AG04449 (cell line): ENCODE measurements at regions not wholly inside any gene's neighbourhood (a gene's known extent, or its start where the extent isn't known, plus 50 kb on each side); places are given as distances from the start of the nearest gene placed in this dataset.

ENCODE experiments used
- CTCF ChIA-PET: fragments of 350-600 bp; formaldehyde crosslinking; extraction: SDS; loops from one replicate; lab custom pipeline; 2021; ENCODE audit warnings: antibody characterized with exemption; lab: Yijun Ruan, JAX
- POLR2A ChIA-PET: fragments of 400-600, 350-600 bp; formaldehyde crosslinking; extraction: SDS; loops from one replicate; lab custom pipeline; 2020; ENCODE audit warnings: antibody characterized with exemption, inconsistent platforms; lab: Yijun Ruan, JAX
- DNase-seq: peaks from one replicate; pipeline ENCODE4 v3.0.0-alpha.2; 2010; ENCODE audit warnings: low read depth, low spot score
- H3K4me3 ChIP-seq: 2 replicates; pipeline ENCODE4 v1.5.1; 2011; ENCODE audit warnings: low read depth, mild to moderate bottlenecking, control low read depth, low read length
- TF ChIP-seq, protein P1 (sequence below): IDR thresholded peaks from one replicate; pipeline ENCODE4 v1.5.1; 2011; ENCODE audit warnings: mild to moderate bottlenecking, moderate library complexity, low read length, control low read depth, inconsistent platforms; ENCODE audit not compliant: insufficient read depth; ENCODE audit errors: missing control alignments

DNA sequence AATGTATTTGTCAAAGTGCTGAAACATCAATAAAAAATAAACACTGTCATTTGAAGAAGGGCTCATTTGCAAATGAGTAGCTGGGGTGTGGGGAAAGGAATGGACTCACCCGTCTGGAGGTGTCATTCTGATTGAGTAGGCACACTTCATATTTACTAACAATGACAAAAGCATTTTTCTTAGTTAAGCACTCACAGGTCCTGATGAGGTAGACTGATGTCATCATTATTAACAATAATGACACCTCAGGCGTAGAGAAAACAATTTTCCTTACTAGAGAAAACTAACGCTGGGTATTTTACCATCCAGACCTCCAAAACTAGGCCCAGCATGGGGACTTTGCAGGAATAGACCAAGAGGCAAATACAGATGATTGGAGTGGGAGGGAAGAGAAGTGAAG lies 76.0 kb downstream of the UNC5CL start:
- ChIA-PET CTCF (interaction anchor here (1.0 kb wide), 1 partner anchor 28 kb away, joined by 3 read pairs; no protein-coding TSS in a partner anchor), POLR2A (no interaction called here)
- H3K4me3 ChIP-seq = no peak overlapping the region
- no peak for DNase-seq
- TF ChIP-seq, protein P1, sequence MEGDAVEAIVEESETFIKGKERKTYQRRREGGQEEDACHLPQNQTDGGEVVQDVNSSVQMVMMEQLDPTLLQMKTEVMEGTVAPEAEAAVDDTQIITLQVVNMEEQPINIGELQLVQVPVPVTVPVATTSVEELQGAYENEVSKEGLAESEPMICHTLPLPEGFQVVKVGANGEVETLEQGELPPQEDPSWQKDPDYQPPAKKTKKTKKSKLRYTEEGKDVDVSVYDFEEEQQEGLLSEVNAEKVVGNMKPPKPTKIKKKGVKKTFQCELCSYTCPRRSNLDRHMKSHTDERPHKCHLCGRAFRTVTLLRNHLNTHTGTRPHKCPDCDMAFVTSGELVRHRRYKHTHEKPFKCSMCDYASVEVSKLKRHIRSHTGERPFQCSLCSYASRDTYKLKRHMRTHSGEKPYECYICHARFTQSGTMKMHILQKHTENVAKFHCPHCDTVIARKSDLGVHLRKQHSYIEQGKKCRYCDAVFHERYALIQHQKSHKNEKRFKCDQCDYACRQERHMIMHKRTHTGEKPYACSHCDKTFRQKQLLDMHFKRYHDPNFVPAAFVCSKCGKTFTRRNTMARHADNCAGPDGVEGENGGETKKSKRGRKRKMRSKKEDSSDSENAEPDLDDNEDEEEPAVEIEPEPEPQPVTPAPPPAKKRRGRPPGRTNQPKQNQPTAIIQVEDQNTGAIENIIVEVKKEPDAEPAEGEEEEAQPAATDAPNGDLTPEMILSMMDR = no peak

DNA sequence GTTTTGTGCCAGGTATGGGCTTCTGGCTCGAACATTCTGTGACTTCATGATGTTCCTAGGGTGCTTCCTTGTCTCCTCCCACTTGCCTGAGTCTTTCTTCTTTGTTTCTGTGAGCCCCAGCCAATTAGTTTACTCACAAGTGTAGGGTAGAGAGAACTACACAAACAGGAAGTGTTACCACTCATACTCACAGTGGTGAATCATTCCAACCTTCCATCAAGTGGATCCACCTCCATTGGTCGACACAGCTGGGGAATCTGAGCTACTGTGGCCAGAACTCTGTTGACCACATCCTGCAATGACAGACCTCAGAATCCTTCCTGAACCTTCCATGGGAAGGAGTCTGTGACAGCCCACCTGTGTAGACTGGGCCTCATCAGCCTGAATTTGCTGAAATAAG lies 76.8 kb downstream of the UNC5CL start:
- no peak for DNase-seq
- TF ChIP-seq, protein P1 = no peak
- ChIA-PET POLR2A (no interaction called here), CTCF (interaction anchor here (1.0 to 1.5 kb wide), 3 partner anchors 29 to 58 kb away, joined by 3 to 4 read pairs (median 3); no protein-coding TSS in a partner anchor)
- H3K4me3 ChIP-seq = no peak overlapping the region

DNA sequence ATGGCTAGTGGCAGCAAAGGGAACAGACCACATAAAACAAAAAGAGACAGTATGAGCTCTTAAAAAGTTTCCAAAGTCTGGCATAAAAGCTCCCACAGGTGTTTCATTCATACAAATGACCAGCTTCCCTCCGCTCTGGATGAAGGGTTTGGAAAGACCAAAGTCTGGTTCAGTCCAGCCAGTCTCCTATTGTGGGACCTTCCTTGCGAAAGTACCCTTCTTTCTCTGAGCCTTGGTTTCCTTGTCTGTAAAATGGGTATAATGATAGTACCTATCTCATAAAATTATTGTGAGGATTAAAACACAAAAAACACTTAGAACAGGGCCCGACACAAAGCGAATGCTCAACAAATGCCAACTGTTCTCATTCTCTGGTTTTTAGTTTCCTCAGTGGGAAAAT lies 77.2 kb downstream of the UNC5CL start:
- CTCF ChIA-PET = interaction anchor here (1.0 to 1.5 kb wide), 4 partner anchors 29 to 66 kb away, joined by 3 to 4 read pairs (median 4); no protein-coding TSS in a partner anchor
- DNase-seq = no peak
- no peak overlapping the region for H3K4me3 ChIP-seq
- POLR2A ChIA-PET = no interaction called here
- TF ChIP-seq, protein P1 = no peak

DNA sequence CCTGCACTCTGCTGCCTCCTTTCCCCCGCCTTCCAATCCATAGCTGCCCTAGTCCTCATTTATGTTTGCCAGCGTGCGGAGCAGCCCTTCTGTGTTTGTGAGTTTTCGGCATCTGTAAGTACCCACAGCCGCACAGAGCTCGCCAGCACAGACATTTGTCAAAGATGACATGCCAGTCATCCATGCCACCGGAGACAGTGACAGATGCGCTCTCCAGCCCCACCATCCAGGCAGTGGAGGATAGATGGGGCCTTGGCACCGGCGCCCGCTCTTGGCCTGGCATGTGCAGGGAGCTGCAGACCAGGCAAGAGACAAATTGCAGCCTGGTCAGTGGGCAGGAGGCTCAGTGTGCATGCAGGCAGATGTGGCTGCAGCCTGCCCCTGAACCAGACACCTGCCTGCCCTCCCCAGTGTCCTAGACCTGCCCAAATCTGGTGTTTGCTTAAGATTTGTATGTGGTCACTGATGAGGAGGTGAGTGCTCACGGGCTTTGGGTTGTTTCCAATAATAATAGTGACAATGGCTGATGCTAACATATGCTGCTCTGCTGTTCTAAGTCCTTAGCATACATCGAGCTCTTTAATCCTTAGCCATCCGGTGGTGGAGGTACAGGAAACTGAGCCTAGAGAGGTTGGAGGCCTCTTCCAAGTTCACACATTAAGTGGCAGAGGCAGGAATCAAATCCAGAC lies 78.1 kb downstream of the UNC5CL start:
- ChIA-PET CTCF (interaction anchor here (1.1 kb wide), 1 partner anchor 65 kb away, joined by 4 read pairs; no protein-coding TSS in a partner anchor), POLR2A (no interaction called here)
- DNase-seq = no peak
- TF ChIP-seq, protein P1 = no peak
- H3K4me3 ChIP-seq = no peak overlapping the region

DNA sequence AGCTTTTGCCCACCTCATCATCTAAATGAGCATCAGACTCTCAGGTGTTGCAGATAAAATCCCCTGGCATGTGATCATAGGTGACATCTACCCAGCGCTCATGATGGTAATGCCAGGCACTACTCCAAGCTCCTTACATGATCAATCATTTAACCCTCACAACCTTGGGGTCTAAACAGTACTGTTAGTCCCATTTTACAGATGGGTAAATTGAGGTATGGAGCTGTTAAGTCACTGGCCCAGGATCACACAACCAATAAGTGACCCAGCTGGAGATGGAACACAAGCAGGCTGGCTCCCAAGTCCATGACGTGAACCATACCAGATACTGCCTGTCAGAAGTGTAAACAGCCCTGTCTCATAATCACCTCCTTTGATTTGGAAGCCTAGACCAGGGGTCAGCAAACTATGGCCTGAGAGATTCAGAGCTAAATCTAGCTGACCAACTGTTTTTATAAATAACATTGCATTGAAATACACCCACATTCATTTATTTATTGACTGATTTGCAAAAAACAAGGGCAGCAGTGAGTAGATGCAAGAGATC lies 79.2 kb downstream of the UNC5CL start:
- ChIA-PET POLR2A (interaction anchor here (0.6 kb wide), 1 partner anchor 10 kb away, joined by 3 read pairs; no protein-coding TSS in a partner anchor), CTCF (interaction anchor here (0.6 to 1.9 kb wide), 4 partner anchors 8 to 67 kb away, joined by 3 to 11 read pairs (median 3); no protein-coding TSS in a partner anchor)
- no peak overlapping the region for H3K4me3 ChIP-seq
- TF ChIP-seq, protein P1 = no peak
- no peak for DNase-seq

DNA sequence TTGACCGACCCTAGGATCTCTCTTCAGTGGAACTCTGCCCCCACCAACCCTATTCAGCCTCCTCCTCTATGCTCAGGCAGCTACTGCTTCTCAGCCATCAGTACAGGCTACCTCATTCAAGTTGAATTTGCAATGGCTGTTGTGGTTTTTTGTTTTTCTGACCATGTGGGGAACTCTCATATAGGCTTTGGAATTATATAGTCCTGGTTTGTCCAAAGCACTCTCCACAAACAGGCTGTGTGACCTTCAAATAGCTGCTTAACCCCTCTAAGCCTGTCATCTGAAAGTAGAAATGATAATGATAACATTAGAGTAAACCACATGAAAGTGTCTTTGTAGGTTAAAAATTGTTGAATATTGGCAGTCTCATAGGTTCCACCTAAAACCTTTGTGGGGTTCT lies 80.3 kb downstream of the UNC5CL start:
- POLR2A ChIA-PET = interaction anchor here (1.0 to 1.3 kb wide), 2 partner anchors 11 to 22 kb away, joined by 3 to 4 read pairs; no protein-coding TSS in a partner anchor
- no peak overlapping the region for H3K4me3 ChIP-seq
- no peak for DNase-seq
- TF ChIP-seq, protein P1 = no peak
- CTCF ChIA-PET = interaction anchor here (1.2 to 1.9 kb wide), 3 partner anchors 9 to 70 kb away, joined by 3 to 11 read pairs (median 4); no protein-coding TSS in a partner anchor
